HG03469 (cell line): ENCODE measurements at regions not wholly inside any gene's neighbourhood (a gene's known extent, or its start where the extent isn't known, plus 50 kb on each side); places are given as distances from the start of the nearest gene placed in this dataset.
A peak's percentile ranks its signal among the peaks of the same experiment; 100 is the strongest.

Source experiments
- ATAC-seq: cut with Tn5 transposase; IDR thresholded peaks from one replicate; pipeline ENCODE4 v1.9.1; 2021; ENCODE audit warnings: mild to moderate bottlenecking, moderate library complexity, moderate number of reproducible peaks; ENCODE audit not compliant: unreplicated experiment

- ATAC-seq, result no peak
These were observed 350.1 kb downstream of the FOXO1 start for GRCh38 chr13:40316301-40316700.

- ATAC-seq, result no peak
These were observed 348.5 kb downstream of the FOXO1 start for GRCh38 chr13:40317980-40318327.

- ATAC-seq, result no peak
These were observed 348.1 kb downstream of the FOXO1 start for GRCh38 chr13:40318366-40318765.

DNA sequence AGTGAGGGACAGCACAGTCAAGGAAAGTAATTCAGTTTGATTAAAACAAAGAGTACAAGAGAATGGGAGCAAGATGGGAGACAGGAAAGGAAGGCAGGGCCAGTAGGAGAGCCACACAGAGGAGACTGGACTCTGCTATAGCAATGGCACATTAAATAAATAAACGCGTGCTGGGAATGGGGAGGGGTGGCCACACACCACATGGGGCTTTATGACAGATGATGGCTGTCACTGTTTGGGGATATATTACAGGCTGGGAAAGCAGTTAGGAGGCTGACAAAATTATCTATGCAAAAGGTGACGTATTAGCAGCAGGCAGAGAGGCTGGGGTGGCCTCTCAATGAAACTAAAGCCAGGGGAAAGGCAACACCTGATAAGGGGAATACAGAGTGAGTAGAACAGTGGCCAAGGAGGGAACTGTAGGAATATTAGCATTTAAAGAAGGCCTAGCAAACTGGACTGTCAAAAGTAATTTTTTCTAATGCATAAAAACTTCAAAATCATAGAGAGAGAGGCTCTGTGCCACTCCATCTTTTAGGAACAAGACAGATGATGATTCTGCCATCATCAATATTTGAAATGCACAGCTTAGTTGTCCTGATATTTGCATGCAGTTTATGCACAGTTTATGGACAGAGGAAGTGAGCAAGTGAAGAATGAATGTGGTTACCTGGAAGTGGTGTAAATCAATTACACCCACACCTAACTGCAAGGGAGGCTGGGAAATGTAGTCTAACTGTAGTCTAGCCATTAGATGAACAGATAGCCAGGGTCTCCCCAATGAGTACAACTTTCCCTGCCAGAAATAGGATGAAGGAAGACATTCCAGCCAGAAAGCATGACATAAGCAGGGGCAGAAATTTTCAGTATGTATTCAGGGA lies 346.5 kb downstream of the FOXO1 start:
- ATAC-seq, result peak; percentile 50

GRCh38 chr13:40328091-40328490 lies 338.4 kb downstream of the FOXO1 start:
- ATAC-seq, result no peak

- no peak for ATAC-seq
These were observed 336.5 kb downstream of the FOXO1 start for GRCh38 chr13:40329781-40330485.

DNA sequence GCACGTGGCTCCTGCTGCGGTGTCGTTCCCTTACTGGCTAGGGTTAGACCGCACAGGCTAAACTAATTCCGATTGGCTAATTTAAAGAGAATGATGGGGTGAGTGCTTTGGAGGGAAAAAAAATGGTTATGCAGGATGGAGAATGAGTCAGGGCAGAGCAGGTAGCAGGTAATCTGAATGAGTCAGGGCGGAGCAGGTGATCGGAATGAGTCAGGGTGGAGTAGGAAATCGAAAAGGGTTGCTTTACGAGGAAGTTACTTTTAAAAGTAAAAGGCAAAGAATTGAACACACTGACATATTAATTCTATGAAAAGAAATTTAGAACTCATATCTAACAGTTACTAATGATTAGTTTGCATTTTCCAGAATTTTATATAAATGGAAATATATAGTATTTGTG lies 335.5 kb downstream of the FOXO1 start:
- no peak for ATAC-seq

DNA sequence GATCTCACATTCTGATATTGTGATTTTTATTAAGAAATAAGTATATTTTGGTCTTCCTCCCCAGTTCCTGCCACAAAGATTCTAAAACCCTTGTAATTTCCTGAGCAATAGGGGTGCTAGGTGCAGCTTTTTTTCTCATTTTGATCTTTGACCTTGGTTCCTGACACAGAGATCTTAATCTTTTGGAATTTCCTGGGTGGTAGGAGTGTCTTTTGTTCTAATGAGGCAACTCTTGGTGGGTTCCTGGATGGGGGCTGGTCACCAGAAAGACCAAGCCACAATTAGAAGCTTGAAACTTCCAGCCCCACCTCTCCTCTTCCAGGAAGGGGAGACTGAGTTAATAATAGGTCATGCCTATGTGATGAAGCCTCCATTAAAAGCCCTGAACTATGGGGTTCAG lies 334.6 kb downstream of the FOXO1 start:
- no peak for ATAC-seq

DNA sequence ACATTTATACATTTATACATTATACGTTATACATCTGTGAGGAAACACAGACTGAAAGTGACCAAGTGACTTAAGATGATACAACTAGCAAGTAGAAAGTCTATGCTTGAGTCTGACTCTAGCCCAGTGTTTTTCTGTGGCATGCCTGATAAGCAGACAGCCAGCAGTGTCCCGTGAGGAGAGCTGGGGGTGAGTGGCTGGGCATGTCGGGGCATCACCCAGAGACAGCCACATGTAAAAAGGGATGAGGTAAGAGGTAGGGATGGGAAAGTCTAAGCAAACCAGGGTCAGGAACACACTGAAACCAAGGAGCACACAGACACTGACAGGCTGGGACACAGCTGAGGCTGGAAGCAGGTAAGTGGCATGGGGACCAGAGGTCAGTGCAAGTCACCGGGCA lies 333.2 kb downstream of the FOXO1 start:
- ATAC-seq, result no peak

DNA sequence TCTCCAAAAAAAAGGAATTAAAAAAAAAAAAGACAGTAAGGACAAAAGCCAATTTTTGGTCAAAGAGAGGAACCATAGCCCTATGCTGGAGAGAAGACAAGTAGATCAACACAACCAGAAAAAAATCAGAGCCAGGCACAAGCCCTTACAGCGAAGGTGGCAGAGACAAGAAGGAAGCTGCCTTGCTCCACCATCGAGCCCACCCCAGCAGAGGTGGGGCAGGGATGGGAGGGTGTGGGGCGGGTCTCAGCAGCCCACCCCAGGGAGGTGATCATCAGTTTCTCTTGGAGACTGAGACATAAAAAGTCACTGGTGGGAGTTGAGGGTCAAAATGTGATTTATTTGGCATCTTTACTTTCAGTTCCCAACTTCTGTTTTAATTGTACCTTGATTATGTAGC lies 332.4 kb downstream of the FOXO1 start:
- no peak for ATAC-seq

GRCh38 chr13:40334616-40335015 lies 331.8 kb downstream of the FOXO1 start:
- no peak for ATAC-seq

DNA sequence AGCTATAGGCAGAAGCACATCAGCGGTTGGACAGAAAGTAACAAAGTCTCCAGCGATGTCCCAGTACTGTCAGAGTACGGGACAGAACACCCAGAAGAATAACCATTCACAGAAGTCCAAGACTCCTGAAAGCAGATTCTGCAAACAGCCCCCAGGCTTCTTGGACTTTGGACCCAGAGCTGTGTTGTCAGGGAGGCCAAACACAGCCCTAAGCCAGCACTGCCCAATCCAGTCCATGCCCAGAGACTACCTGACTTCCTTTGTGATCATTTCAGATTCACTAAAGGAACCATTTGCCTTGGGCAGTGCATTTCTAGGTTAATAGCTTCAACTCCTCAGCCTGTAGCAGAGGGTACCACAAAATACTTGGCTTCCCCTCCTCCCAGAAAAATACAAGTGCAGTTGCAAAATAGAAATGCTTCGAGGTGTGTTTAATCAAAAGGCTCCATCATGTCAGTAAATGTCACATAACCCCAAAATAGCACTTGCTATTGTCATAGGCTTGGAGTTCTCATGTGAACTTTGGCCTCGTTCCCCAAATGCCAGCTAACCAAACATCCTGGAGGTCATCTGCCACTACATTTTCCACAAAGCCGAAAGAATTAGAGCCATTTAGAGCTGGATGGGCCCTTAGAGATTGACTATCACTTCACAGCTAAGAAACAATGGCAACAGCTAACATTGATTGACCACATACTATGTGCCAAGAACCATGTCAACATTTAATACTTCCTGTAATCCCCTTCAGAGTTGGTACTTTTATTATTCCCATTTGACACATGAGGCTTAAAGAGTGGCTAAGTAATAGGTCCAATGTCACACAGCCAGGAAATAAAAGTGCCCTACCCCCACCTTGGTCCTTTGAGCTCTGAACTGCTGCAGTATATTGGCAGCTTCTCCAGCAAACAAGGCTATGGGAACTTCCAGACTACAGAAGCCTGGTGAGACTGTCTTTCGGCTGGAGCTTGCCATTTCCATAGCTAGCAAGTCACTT lies 329.9 kb downstream of the FOXO1 start:
- no peak for ATAC-seq

DNA sequence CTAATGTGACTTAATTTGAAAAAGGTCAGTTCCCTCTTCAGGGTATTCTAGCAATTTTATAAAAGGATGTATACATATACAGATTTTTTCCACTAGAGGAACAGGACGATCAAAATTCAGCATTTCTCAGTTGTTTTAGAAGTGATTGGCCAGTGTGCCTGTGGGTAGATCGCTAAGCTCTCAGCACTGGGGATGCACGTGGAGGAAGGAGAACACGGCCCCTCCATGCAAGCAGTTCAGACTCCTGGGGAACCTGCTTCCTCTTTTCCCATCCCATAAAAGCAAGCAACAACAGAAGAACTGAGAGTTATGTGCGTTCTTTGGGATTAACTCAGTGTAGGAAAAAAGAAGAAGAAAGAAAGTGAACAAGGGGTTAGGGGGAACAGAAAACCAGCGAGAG lies 328.8 kb downstream of the FOXO1 start:
- ATAC-seq, result no peak

GRCh38 chr13:40338217-40338616 lies 328.2 kb downstream of the FOXO1 start:
- ATAC-seq, result no peak

- ATAC-seq, result no peak
These were observed 325.9 kb downstream of the FOXO1 start for GRCh38 chr13:40340368-40341095.

- ATAC-seq, result no peak
These were observed 325.4 kb downstream of the FOXO1 start for GRCh38 chr13:40341096-40341471.

DNA sequence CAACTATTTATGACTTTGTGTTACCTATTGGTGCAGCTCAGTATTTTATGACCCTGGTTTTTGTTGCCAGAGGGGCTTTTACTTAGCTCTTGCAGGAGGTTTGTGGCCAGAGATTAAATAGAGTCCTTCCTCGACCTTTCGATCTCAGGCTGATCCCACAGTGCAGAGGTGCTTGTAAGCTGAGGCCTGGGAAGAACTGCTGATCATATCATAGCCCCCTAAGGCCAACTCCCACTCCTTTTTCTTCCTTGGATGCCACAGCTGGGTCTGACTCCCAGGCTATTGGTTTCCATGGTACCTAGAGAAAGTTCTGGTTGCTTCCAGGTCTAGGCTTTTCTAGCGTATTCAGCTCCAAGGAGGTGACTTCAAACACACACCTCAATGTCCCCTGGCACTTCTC lies 324.9 kb downstream of the FOXO1 start:
- no peak for ATAC-seq

- no peak for ATAC-seq
These were observed 324.0 kb downstream of the FOXO1 start for GRCh38 chr13:40342461-40342860.

DNA sequence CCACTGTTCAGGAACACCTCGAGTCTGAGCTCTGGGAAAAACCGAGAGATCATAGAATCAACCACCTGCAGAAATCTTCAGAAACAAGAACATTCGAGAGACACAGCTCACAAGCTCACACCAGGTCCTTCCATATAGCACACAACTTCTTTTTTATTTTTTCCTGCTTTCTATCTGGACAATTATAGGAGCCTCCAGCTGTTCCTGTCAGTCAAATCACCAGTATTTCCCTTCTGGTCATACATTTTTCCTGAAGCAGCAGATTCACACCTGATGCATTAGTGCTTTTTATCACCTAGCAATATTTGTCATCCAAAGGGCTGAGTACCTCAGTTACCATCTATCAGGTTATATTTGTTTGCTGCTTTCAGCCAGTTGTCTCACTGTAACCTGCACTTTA lies 323.5 kb downstream of the FOXO1 start:
- no peak for ATAC-seq

DNA sequence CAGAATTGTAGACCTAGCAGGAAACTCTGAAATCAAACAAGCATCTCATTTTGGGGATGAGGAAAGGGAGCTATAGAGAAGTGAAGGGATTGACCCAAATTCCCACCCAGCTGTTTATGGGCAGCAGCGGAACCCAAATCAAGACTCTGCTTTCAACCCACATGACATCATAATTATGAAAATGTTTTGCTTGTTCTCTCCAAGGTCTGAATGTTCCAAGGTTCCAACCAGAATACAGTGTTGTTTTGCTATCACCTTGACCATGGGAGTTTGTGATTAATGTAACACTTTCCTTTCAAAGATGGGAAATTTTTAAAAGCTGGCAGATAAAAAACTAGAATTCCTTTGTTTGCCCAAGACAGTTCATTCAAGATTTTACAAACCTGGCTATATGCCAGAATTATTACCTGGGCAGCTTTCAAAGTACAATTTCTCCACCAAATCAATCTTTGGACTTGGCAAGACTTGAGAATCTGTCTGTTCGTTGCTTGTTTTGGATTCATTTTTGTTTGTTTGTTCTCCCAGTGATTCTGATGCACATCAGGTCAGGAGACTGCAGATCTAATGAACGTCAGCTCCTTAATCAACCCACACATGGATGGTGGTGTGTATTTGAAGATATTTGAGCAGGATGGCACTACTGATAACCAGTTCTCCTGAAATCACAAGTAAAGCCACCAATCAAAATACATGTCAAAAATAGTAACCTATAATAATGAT lies 322.7 kb downstream of the FOXO1 start:
- ATAC-seq, result no peak
